ENCODE measurements at regions not wholly inside any gene's neighbourhood (a gene's known extent, or its start where the extent isn't known, plus 50 kb on each side); places are given as distances from the start of the nearest gene placed in this dataset.
"Not testable (repeated sequence)": the region's sequence is repeated elsewhere in the genome, so short reads cannot be mapped to it uniquely, and the experiment has no call there.

DNA sequence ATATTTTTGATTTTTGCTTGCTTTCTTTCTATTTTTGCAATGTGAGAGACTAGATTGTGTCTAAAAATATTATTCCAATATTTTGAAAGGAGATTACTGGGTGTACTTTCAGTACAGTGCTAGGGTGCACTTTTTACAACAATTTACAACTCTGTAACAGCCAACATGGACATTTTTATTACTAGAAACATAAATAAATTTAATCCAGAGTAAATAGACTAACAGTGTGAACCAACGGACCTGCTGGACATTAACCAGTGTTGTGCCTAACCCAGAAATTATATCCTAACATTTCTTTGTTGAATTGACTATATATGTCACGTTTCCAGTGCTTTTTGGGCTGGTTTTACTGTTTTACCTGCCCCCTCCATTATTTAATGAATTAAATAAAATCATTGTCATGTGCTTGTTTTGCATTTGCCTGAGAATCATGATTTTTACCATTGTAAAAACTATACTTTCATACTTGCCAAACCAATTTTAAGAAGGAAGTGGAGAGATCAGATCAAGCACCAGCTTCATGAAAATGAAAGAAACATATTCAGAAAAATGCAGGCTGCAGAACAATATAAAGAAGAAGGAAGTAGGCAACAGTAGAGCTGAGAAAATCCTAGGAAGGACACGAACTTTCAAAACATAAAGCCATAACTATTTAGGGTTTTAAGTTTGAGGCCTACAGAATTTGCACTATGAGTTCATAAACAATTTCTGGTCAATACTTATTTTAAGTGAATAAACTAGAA lies 400.8 kb upstream of the PIK3R1 start:
- DNase-seq (ENCODE audit: insufficient read length) (no peak), FAIRE-seq (no peak)
- TF ChIP-seq POLR2AphosphoS5 (IDR thresholded peaks at IDR 0.05; ENCODE audit: low read depth, low read length) (no peak), TAF1 (IDR thresholded peaks at IDR 0.05; ENCODE audit: borderline replicate concordance, low read depth, low read length) (no peak), POLR2A (IDR thresholded peaks at IDR 0.05; ENCODE audit: low read depth, low read length) (no peak)

DNA sequence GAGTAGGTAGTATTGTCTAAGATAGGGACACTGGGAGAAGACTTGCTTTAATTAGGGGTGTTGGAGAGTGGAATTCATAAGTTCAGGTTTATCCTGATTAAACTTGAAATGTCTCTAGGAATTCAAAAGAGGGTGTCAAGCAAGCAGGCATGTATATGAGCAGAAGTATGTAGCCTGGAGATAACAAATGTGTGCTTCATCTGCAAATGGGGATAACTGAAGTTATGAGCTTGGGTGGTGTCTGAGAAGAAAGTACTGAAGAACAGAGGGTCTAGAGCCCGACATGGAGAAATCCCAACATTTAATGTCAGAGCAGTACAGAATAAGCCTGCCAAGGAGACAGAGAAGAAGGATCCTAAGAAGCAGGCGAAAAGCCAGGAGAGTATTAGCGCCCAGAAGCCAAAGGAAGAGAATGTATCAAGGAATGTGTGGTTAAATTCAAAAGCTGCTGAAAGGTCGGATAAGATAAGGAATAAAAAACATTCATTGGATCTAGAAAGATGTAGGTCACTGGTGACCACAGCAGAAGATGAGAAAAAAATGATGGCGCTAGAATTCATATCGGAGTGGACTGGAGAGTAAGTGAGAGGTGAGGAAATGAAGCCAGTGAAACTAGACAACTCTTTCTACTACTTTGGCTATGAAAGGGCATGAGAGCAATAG lies 401.5 kb upstream of the PIK3R1 start:
- TF ChIP-seq POLR2AphosphoS5 (IDR thresholded peaks at IDR 0.05; ENCODE audit: low read depth, low read length) (no peak), POLR2A (IDR thresholded peaks at IDR 0.05; ENCODE audit: low read depth, low read length) (no peak), TAF1 (IDR thresholded peaks at IDR 0.05; ENCODE audit: borderline replicate concordance, low read depth, low read length) (no peak)
- FAIRE-seq (no peak), DNase-seq (ENCODE audit: insufficient read length) (no peak)

DNA sequence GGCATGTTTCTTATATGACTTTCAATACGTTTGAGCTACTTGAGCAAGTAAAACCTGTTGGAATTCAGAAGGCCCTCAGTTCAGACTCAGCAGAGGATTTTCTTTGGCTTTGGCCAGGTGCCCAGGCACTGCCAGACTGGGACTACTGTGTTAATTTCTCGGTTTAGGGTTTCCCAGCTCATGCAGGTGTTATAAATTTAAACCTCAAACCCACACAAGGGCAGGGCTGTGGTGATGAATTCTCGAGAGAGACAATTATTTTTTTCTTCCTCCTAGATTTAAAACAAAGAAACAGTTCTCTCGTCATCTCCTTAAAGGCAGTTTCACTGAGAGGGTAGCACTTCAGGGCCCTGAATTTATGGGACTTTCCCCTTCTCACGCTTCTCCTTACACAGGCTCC lies 406.0 kb upstream of the PIK3R1 start:
- DNase-seq (ENCODE audit: insufficient read length), result no peak
- no peak for TF ChIP-seq POLR2A (IDR thresholded peaks at IDR 0.05; ENCODE audit: low read depth, low read length)
- TF ChIP-seq POLR2AphosphoS5 (IDR thresholded peaks at IDR 0.05; ENCODE audit: low read depth, low read length), result no peak
- TF ChIP-seq TAF1 (IDR thresholded peaks at IDR 0.05; ENCODE audit: borderline replicate concordance, low read depth, low read length), result no peak
- no peak for FAIRE-seq

DNA sequence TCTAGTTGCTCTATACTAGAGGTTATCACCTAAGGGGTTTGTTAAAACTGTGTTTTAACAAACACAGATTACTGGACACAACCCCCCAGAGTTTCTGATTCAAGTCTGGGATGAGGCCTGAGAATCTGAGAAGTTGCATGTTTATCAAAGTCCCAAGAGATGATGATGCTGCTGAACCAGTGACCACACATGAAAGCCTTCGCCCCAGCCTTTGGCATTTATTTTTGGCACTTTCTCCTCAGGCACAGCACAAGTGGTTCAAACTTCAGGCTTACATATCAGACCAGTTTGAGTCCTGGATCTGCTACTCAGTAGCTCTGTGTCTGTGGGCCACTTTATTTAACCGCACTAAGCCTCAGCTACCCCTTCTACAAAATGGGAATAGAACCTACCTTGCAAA lies 407.2 kb upstream of the PIK3R1 start:
- DNase-seq (ENCODE audit: insufficient read length), result no peak
- TF ChIP-seq POLR2A (IDR thresholded peaks at IDR 0.05; ENCODE audit: low read depth, low read length) (no peak), TAF1 (IDR thresholded peaks at IDR 0.05; ENCODE audit: borderline replicate concordance, low read depth, low read length) (no peak), POLR2AphosphoS5 (IDR thresholded peaks at IDR 0.05; ENCODE audit: low read depth, low read length) (no peak)
- no peak for FAIRE-seq

DNA sequence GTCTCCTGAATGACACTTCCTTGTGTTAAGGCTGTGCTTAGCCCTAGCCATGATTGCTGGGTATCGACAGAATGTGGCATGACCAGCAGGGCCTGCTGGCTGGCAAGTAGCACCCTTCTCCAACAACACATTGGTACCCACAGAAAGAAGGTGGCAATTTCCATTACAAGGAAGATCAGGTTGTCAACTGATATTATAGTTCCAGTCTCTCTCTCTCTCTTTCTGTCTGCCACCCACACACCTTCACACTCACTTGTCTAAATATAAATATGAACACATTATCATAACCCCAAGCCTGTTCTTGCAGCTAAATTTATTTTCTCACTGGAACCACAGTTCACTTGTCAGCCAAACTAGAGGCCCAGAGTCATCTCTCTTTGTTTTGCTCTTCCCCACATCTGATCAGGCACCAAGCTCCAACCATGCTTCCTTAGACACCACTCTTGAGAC lies 408.1 kb upstream of the PIK3R1 start:
- no peak for FAIRE-seq
- DNase-seq (ENCODE audit: insufficient read length), result no peak
- no peak for TF ChIP-seq POLR2A (IDR thresholded peaks at IDR 0.05; ENCODE audit: low read depth, low read length)
- no peak for TF ChIP-seq POLR2AphosphoS5 (IDR thresholded peaks at IDR 0.05; ENCODE audit: low read depth, low read length)
- no peak for TF ChIP-seq TAF1 (IDR thresholded peaks at IDR 0.05; ENCODE audit: borderline replicate concordance, low read depth, low read length)

DNA sequence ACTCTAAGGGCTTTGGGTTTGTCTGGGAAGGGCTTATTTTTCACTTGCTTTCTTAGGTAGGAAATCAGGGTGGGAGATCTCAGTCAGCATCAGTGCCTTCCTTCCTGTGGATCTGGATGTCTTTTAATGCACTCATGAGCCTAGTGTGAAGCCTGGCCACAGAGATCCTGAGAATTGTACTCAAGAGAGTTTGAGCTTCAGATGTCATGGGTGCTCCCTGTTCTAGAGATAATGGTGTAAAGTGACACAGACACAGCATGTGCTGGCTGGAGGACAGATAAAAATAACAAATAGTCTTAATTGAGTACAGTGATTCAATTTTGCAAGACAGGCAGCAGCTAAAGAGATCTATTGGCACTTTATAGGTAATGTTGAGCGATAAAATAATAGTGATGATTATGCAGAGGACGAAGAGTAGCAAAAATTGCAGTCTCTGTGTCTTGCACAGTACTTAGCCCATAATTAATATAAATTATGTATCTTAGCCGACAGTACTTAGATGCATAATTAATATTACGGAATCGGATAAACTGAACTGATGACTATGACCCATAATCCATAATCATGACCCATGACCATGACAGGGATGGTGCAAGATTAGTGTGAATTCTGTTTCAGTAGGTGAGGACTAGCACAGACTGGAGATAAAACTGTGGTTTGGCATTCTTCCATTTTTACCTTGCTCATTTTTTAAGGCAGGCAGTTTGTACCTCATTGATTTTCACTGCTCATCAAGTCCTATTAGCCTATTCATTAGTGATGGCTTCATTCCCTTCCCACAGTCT lies 408.7 kb upstream of the PIK3R1 start:
- DNase-seq (ENCODE audit: insufficient read length), result no peak
- TF ChIP-seq POLR2AphosphoS5 (IDR thresholded peaks at IDR 0.05; ENCODE audit: low read depth, low read length), result no peak
- no peak for TF ChIP-seq TAF1 (IDR thresholded peaks at IDR 0.05; ENCODE audit: borderline replicate concordance, low read depth, low read length)
- no peak for TF ChIP-seq POLR2A (IDR thresholded peaks at IDR 0.05; ENCODE audit: low read depth, low read length)
- FAIRE-seq, result no peak

DNA sequence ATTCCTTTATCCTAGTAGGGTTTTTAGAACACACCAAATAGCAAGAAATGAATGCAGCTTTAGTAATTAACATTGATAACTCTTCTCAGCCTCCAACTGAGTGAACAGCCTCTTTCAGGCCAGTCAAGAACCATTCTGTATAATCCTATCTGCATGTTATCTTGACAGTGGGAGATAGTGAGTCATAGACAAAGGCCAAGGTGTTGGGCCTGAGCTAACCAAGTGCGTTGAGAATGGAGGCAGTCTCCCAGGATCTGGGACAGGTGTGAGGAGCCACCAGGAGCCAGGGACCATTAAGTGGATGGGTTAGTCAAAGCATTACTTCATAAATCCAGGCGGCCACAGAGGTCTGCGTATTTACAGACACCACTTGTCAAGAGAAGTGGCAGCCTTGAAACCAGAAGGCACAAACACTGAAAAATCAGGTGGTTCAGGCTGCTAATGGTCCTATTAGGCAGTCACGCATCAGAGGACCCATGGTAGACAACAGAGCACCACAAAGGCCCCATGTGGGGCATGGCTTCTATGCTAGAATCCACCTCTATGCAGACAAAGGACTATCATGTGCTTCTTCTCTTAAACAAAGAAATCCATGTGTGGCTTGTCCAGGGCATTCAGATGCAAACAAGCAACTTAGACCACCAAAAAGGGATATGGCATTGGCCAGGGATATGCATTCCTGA lies 409.7 kb upstream of the PIK3R1 start:
- no peak for FAIRE-seq
- no peak for DNase-seq (ENCODE audit: insufficient read length)
- TF ChIP-seq TAF1 (IDR thresholded peaks at IDR 0.05; ENCODE audit: borderline replicate concordance, low read depth, low read length) (no peak), POLR2A (IDR thresholded peaks at IDR 0.05; ENCODE audit: low read depth, low read length) (no peak), POLR2AphosphoS5 (IDR thresholded peaks at IDR 0.05; ENCODE audit: low read depth, low read length) (no peak)

DNA sequence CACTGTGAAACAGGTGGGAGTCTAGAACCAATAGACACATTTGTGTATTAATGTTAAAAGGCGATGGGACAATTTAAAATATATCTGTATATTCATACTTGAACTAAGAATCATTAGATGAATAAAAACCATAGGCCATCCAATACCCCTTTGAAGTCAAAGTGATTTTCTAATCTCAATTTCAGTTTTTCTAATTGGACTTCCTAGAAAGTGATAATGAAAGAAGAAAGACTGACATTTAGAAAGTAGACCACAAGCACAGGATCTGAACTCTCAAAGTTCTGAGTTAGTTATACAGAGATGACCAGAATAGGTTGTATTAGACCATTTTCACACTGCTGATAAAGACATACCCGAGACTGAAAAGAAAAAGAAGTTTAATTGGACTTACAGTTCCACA lies 412.8 kb upstream of the PIK3R1 start:
- FAIRE-seq (no peak), DNase-seq (ENCODE audit: insufficient read length) (no peak)
- TF ChIP-seq TAF1 (IDR thresholded peaks at IDR 0.05; ENCODE audit: borderline replicate concordance, low read depth, low read length), result no peak
- TF ChIP-seq POLR2A (IDR thresholded peaks at IDR 0.05; ENCODE audit: low read depth, low read length), result no peak
- no peak for TF ChIP-seq POLR2AphosphoS5 (IDR thresholded peaks at IDR 0.05; ENCODE audit: low read depth, low read length)

DNA sequence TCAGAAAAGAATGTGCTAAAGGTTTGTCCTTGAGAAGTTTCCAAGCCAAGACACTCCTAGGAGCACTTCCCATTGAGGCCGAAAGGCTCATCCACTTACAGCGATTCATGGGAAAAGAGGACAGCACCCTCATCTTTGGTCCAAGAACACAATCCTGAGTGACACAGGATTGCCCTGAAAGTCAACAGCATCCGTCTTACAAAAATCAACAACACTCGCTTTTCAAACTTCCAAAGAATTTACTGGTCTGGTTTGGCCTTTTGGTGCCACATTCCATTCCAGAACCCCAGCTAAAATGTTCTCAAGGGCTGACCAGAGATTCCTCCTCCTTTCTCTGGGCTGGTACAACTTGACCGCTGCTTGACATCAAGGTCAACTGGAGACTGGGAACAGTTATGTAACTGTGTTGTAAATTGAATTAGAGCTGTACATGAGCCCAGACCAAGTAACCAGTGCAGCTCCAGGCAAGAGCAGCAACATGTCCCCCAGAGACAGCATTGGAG lies 415.8 kb upstream of the PIK3R1 start:
- DNase-seq (ENCODE audit: insufficient read length) (no peak), FAIRE-seq (no peak)
- TF ChIP-seq POLR2AphosphoS5 (IDR thresholded peaks at IDR 0.05; ENCODE audit: low read depth, low read length) (no peak), TAF1 (IDR thresholded peaks at IDR 0.05; ENCODE audit: borderline replicate concordance, low read depth, low read length) (no peak), POLR2A (IDR thresholded peaks at IDR 0.05; ENCODE audit: low read depth, low read length) (no peak)

DNA sequence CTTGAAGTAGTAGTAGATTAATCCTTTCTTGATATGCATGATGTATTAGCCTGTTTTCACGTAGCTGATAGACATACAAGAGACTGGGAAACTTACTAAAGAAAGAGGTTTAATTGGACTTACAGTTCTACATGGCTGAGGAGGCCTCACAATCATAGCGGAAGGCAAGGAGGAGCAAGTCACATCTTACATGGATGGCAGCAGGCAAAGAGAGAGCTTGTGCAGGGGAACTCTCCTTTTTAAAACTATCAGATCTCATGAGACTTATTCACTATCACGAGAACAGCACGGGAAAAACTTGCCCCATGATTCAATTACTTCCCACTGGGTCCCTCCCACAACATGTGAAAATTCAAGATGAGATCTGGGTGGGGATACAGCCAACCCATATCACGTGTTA lies 417.1 kb upstream of the PIK3R1 start:
- not testable (repeated sequence) for FAIRE-seq; DNase-seq (ENCODE audit: insufficient read length)
